Keratinocyte (primary cell): ENCODE measurements at regions not wholly inside any gene's neighbourhood (a gene's known extent, or its start where the extent isn't known, plus 50 kb on each side); places are given as distances from the start of the nearest gene placed in this dataset.

Experiments used
- EZH2 ChIP-seq: IDR thresholded peaks from one replicate; pipeline ENCODE4 v1.6.1; 2012; ENCODE audit warnings: inconsistent platforms, mild to moderate bottlenecking, low read length, moderate library complexity
- TF ChIP-seq, protein P1 (sequence below), 3 experiments: IDR thresholded peaks in 1 of 3; conservative IDR thresholded peaks in 1 of 3; optimal IDR thresholded peaks in 1 of 3; 2 replicates in 2 of 3; 3 replicates in 1 of 3; pipeline versions ENCODE3 to v1.5.1; 2011; ENCODE audit warnings: low read length in 3 of 3, mild to moderate bottlenecking in 3 of 3, moderate library complexity in 2 of 3, control low read depth in 1 of 3, inconsistent platforms in 1 of 3; ENCODE audit not compliant: insufficient read depth in 2 of 3; ENCODE audit errors: extremely low read depth in 1 of 3

- TF ChIP-seq EZH2: no peak
- TF ChIP-seq, protein P1, sequence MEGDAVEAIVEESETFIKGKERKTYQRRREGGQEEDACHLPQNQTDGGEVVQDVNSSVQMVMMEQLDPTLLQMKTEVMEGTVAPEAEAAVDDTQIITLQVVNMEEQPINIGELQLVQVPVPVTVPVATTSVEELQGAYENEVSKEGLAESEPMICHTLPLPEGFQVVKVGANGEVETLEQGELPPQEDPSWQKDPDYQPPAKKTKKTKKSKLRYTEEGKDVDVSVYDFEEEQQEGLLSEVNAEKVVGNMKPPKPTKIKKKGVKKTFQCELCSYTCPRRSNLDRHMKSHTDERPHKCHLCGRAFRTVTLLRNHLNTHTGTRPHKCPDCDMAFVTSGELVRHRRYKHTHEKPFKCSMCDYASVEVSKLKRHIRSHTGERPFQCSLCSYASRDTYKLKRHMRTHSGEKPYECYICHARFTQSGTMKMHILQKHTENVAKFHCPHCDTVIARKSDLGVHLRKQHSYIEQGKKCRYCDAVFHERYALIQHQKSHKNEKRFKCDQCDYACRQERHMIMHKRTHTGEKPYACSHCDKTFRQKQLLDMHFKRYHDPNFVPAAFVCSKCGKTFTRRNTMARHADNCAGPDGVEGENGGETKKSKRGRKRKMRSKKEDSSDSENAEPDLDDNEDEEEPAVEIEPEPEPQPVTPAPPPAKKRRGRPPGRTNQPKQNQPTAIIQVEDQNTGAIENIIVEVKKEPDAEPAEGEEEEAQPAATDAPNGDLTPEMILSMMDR (optimal IDR thresholded peaks at IDR 0.05 in 1 of 3, IDR thresholded peaks at IDR 0.05 in 1 of 3, conservative IDR thresholded peaks at IDR 0.05 in 1 of 3; ENCODE audit: extremely low read depth in 1 of 3, insufficient read depth in 2 of 3, low read length in 3 of 3): no peak
Observed at GRCh38 chr10:2439000-2439399, 628.3 kb upstream of the PFKP start.
